Neutrophil (primary cell): ENCODE measurements at regions not wholly inside any gene's neighbourhood (a gene's known extent, or its start where the extent isn't known, plus 50 kb on each side); places are given as distances from the start of the nearest gene placed in this dataset.

Experiments used
- H3K27ac ChIP-seq: fragments of 200-600 bp; sonication (generic); 2 replicates; pipeline ENCODE4 v1.5.1; 2016; ENCODE audit warnings: mild to moderate bottlenecking, moderate library complexity
- H3K27me3 ChIP-seq: fragments of 200-600 bp; sonication (generic); 2 replicates; pipeline ENCODE4 v1.6.0; 2016; ENCODE audit warnings: mild to moderate bottlenecking
- H3K36me3 ChIP-seq: fragments of 200-600 bp; sonication (generic); 2 replicates; pipeline ENCODE4 v1.5.1; 2017
- H3K4me1 ChIP-seq, 2 experiments: fragments of 200-600 bp in 1 of 2; sonication (generic) in 1 of 2; 1 replicate in 1 of 2; 2 replicates in 1 of 2; pipeline versions ENCODE4 v1.5.1 to v1.6.1; 2013 to 2016; ENCODE audit warnings: low read depth in 1 of 2, low read length in 1 of 2, mild to moderate bottlenecking in 1 of 2, moderate library complexity in 1 of 2; ENCODE audit not compliant: control insufficient read depth in 1 of 2, insufficient read depth in 1 of 2
- H3K4me3 ChIP-seq, 2 experiments: fragments of 200-600 bp in 1 of 2; sonication (generic) in 1 of 2; 1 replicate in 1 of 2; 2 replicates in 1 of 2; pipeline ENCODE4 v1.5.1; 2013 to 2016; ENCODE audit warnings: low read depth in 1 of 2, low read length in 1 of 2, mild to moderate bottlenecking in 1 of 2, moderate library complexity in 1 of 2
- H3K9me3 ChIP-seq: fragments of 200-600 bp; sonication (generic); 2 replicates; pipeline ENCODE4 v1.5.1; 2016
- TF ChIP-seq, protein P1 (sequence below): fragments of 200-600 bp; sonication (generic); IDR thresholded peaks from 2 replicates; pipeline ENCODE4 v1.5.1; 2016; ENCODE audit warnings: antibody characterized with exemption

DNA sequence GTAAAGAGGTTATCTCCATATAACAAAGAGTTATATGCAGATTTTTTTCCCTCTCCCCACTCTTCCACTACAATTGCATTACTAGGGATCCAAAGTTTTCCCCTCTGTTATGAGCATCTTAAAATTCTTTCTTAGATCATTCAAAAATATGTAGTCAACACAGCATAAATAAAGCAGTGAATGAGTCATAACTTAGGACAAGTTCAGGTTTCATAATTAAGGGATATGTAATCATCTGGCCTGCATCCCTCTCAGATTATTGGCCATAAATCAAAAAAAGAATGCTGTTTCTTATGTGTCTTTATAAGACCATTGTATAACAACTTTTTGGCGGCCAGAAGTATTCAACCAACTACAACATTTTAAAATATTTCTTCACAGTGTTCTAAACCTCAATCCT is 1526.1 kb downstream of the KCNT2 start:
- TF ChIP-seq, protein P1, sequence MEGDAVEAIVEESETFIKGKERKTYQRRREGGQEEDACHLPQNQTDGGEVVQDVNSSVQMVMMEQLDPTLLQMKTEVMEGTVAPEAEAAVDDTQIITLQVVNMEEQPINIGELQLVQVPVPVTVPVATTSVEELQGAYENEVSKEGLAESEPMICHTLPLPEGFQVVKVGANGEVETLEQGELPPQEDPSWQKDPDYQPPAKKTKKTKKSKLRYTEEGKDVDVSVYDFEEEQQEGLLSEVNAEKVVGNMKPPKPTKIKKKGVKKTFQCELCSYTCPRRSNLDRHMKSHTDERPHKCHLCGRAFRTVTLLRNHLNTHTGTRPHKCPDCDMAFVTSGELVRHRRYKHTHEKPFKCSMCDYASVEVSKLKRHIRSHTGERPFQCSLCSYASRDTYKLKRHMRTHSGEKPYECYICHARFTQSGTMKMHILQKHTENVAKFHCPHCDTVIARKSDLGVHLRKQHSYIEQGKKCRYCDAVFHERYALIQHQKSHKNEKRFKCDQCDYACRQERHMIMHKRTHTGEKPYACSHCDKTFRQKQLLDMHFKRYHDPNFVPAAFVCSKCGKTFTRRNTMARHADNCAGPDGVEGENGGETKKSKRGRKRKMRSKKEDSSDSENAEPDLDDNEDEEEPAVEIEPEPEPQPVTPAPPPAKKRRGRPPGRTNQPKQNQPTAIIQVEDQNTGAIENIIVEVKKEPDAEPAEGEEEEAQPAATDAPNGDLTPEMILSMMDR = no peak
- no peaks in the 10 kb centered on the region for H3K9me3 ChIP-seq

DNA sequence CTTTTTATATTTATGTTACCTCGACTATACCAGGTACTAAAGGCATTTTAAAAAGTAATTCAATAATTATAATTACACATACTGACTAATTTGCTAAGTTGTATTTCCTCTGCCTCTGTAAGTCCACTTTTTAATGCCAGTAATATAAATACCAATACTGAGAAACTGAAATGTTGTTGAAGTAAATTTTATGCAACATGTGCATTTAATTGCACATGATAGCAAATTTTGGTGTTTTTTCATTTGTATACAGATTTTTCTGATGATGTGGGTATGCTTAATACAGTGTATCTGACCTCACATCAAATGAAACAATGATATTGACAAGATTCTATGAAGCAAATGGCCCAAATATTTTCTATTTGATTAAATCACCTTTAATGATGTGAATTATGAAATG is 1531.6 kb downstream of the KCNT2 start:
- TF ChIP-seq, protein P1 = no peak
- Histone ChIP-seq H3K27me3 (no peaks in the 10 kb centered on the region), H3K4me3 (no peak overlapping the region), H3K9me3 (no peaks in the 10 kb centered on the region), H3K27ac (no peak overlapping the region), H3K4me1 (no peaks in the 10 kb centered on the region), H3K36me3 (no peaks in the 10 kb centered on the region)

More for the DNA sequence above, 1526.1 kb downstream of the KCNT2 start:
- Histone ChIP-seq H3K4me1 (no peaks in the 10 kb centered on the region), H3K27ac (no peak overlapping the region), H3K27me3 (no peaks in the 10 kb centered on the region), H3K36me3 (no peaks in the 10 kb centered on the region), H3K4me3 (no peak overlapping the region)

GRCh38 chr1:195075973-195076372 is 1532.3 kb downstream of the KCNT2 start:
- H3K4me1 ChIP-seq = no peaks in the 10 kb centered on the region
- TF ChIP-seq, protein P1 = no peak
- H3K27ac ChIP-seq = no peak overlapping the region
- no peaks in the 10 kb centered on the region for H3K9me3 ChIP-seq
- H3K4me3 ChIP-seq = no peak overlapping the region
- no peaks in the 10 kb centered on the region for H3K36me3 ChIP-seq
- H3K27me3 ChIP-seq = no peaks in the 10 kb centered on the region

- TF ChIP-seq, protein P1 = no peak
- H3K27ac ChIP-seq = no peak overlapping the region
- H3K36me3 ChIP-seq = no peaks in the 10 kb centered on the region
- no peaks in the 10 kb centered on the region for H3K9me3 ChIP-seq
- no peaks in the 10 kb centered on the region for H3K4me1 ChIP-seq
- H3K4me3 ChIP-seq = no peak overlapping the region
- no peaks in the 10 kb centered on the region for H3K27me3 ChIP-seq
Measured at GRCh38 chr1:195071461-195071860, 1536.8 kb downstream of the KCNT2 start.

- Histone ChIP-seq H3K27ac (no peak overlapping the region), H3K36me3 (no peaks in the 10 kb centered on the region), H3K27me3 (no peaks in the 10 kb centered on the region), H3K4me1 (no peaks in the 10 kb centered on the region), H3K4me3 (no peak overlapping the region), H3K9me3 (no peaks in the 10 kb centered on the region)
- TF ChIP-seq, protein P1 = no peak
Measured at GRCh38 chr1:195065437-195065836, 1542.8 kb downstream of the KCNT2 start.

DNA sequence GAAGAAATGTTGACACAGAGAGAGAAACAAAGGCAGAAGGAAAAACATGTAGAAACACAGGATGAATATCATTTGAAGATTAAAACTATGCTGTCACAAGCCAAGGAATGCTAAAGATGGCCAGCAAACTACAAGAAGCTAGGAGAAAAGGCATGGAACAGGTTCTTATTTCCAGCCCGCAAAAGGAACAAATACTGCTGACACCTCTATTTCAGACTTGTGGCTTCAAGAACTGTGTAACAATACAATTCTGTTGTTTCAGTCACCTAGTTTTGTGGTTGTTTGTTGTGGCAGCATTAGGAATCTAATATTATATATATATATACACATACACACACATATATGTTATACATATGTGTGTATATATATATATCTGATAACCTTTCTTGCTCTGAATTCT is 1543.9 kb downstream of the KCNT2 start:
- TF ChIP-seq, protein P1 = no peak
- no peaks in the 10 kb centered on the region for H3K9me3 ChIP-seq
- H3K27me3 ChIP-seq = no peaks in the 10 kb centered on the region
- H3K4me1 ChIP-seq = no peaks in the 10 kb centered on the region
- no peaks in the 10 kb centered on the region for H3K36me3 ChIP-seq
- H3K4me3 ChIP-seq = no peak overlapping the region
- no peak overlapping the region for H3K27ac ChIP-seq
